Subcutaneous abdominal adipose tissue (tissue), 5 donors: ENCODE measurements at regions not wholly inside any gene's neighbourhood (a gene's known extent, or its start where the extent isn't known, plus 50 kb on each side); places are given as distances from the start of the nearest gene placed in this dataset.
"Not testable (repeated sequence)": the region's sequence is repeated elsewhere in the genome, so short reads cannot be mapped to it uniquely, and the experiment has no call there.

Experiments used
- H3K27ac ChIP-seq: one replicate; pipeline ENCODE4 v1.7.0; 2013; ENCODE audit warnings: low read depth, mild to moderate bottlenecking, inconsistent platforms, low read length, moderate library complexity
- H3K27me3 ChIP-seq, 5 donors: one replicate each; pipeline ENCODE4 v1.7.0; 2013; ENCODE audit warnings: low read length in 5 of 5, inconsistent platforms in 1 of 5; ENCODE audit not compliant: control insufficient read depth in 5 of 5, insufficient read depth in 4 of 5
- H3K36me3 ChIP-seq, 5 donors: one replicate each; pipeline ENCODE4 v1.7.0; 2013; ENCODE audit warnings: low read length in 5 of 5; ENCODE audit not compliant: control insufficient read depth in 5 of 5, insufficient read depth in 5 of 5
- H3K4me1 ChIP-seq, 5 donors: one replicate each; pipeline ENCODE4 v1.7.0; 2013; ENCODE audit warnings: low read length in 5 of 5, mild to moderate bottlenecking in 3 of 5, moderate library complexity in 1 of 5; ENCODE audit not compliant: control insufficient read depth in 5 of 5, insufficient read depth in 5 of 5
- H3K4me3 ChIP-seq, 5 donors: one replicate each; pipeline ENCODE4 v1.7.0; 2013; ENCODE audit warnings: low read length in 5 of 5, low read depth in 1 of 5
- H3K9ac ChIP-seq, 5 donors: one replicate each; pipeline ENCODE4 v1.7.0; 2013; ENCODE audit warnings: low read length in 5 of 5, mild to moderate bottlenecking in 4 of 5, moderate library complexity in 3 of 5
- H3K9me3 ChIP-seq, 5 donors: one replicate each; pipeline ENCODE4 v1.7.0; 2013; ENCODE audit warnings: low read length in 5 of 5; ENCODE audit not compliant: control insufficient read depth in 5 of 5
- donor health status: healthy.
- donor health status: healthy.
- donor health status: healthy.
- donor health status: healthy.
- donor health status: healthy.

DNA sequence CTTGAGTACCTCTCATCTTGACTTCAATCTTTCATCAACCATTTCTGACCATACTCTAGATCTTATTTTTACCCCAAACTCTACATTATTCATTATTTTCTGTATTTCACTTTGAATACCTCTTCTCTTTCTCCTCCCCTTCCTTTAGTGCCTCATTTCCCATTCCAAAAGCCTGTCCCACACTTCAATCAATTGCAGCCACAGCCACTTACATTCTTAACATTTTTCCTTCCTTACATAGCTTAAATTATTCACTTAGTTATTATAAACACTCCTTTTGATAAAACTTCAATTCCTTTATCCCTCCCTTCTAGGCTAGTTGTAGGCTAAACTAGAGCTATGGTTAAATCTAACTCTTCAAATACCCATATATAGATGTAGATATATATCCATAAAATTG lies 344.0 kb downstream of the PRR16 start:
- Histone ChIP-seq H3K4me3 (no peak overlapping the region), H3K4me1 (peaks cover 0 to 5% (median 0%) of the 10 kb centered on the region in 5 donors), H3K27me3 (no peaks in the 10 kb centered on the region), H3K9me3 (no peaks in the 10 kb centered on the region), H3K27ac (no peak overlapping the region), H3K9ac (no peak overlapping the region), H3K36me3 (no peaks in the 10 kb centered on the region)

DNA sequence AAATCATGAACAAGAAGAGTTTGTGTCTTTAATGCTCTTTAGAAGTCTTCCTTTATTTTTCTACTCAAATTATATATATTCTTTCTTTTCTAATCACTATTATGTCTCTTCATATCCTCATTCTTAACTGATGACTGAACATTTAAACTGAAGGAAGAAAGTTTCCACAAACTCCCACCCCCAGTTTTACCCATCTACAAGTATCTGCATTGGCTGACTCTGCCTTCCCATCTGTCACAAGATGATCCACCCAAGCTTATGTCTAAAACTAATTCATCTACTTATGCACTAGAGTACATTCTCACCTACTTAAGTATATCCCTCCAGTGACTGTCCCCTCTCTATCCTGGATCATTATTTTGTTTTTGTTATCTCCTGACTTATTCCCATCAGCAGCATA lies 344.5 kb downstream of the PRR16 start:
- Histone ChIP-seq H3K9ac (no peak overlapping the region), H3K27ac (no peak overlapping the region), H3K9me3 (no peaks in the 10 kb centered on the region), H3K4me3 (no peak overlapping the region), H3K36me3 (no peaks in the 10 kb centered on the region), H3K4me1 (peaks cover 0 to 5% (median 0%) of the 10 kb centered on the region in 5 donors), H3K27me3 (no peaks in the 10 kb centered on the region)

DNA sequence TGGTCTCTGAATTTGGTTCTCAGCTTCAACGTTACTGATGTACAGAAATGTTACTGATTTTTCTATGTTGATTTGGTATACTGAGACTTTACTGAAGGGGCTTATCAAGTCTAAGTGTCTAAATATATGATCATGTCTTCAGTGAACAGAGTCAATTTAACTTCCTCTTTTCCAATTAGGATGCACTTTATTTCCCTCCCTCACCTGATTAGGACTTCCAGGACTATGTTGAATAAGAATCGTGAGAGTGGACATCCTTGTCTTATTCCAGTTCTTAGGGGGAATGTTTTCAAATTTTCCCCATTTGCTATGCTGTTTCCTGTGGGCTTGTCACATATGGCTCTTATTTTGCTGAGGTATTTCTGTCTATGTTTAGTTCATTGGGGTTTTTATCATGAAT lies 349.5 kb downstream of the PRR16 start:
- H3K36me3 ChIP-seq: no peaks in the 10 kb centered on the region
- no peak overlapping the region for H3K9ac ChIP-seq
- H3K4me3 ChIP-seq: no peak overlapping the region
- H3K27me3 ChIP-seq: peaks cover 0 to 4% (median 0%) of the 10 kb centered on the region in 5 donors
- no peaks in the 10 kb centered on the region for H3K4me1 ChIP-seq
- peaks cover 0 to 8% (median 0%) of the 10 kb centered on the region in 5 donors for H3K9me3 ChIP-seq
- H3K27ac ChIP-seq: no peak overlapping the region

DNA sequence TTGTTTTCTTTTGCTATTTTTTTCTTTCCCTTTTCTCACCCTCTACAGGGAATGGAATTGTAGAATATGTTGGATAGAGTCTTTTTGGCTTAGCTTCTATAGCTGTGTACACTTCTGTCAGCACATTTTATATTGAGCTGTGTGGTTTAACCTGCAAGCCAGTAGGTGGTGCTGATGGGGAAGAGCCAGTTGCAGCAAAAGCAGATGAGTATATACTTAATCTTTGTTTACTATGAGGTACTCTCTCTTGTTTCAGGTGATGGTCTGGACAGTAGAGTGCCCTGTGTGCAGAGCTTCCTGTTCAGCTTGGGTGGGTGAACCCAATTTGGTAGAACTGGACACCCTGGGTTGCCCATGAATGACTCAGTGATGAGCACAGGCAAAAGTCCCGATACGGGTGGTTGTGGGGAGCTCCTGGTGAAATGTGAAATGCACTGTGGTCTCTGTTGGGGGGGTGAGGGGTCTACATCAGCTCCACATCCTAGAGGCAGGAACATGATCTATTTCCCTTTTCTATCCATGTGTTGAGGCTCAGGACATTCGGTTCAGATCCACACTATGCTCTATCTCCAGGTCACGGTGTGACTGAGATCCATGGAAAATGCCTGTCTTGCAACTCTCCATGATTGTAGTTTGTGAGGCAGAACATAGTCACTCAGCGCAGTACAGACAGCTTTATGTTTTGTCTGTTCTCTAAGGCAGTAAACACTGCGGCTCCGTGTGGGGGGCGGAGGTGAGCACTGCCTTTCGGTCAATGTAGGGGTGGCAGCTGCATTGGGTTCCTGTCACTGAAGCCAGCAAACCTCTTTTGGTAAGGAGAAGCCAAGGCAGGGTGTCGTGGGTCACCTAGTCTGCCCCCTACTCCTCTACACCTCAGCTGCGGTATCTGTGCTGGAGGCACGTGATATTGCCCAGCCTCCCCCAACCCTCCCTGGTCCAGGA lies 353.2 kb downstream of the PRR16 start:
- Histone ChIP-seq H3K4me3 (no peak overlapping the region), H3K9ac (no peak overlapping the region), H3K36me3 (no peaks in the 10 kb centered on the region), H3K4me1 (no peaks in the 10 kb centered on the region), H3K27me3 (peaks cover 0 to 4% (median 0%) of the 10 kb centered on the region in 5 donors), H3K27ac (no peak overlapping the region), H3K9me3 (peaks cover 0 to 8% (median 0%) of the 10 kb centered on the region in 5 donors)

DNA sequence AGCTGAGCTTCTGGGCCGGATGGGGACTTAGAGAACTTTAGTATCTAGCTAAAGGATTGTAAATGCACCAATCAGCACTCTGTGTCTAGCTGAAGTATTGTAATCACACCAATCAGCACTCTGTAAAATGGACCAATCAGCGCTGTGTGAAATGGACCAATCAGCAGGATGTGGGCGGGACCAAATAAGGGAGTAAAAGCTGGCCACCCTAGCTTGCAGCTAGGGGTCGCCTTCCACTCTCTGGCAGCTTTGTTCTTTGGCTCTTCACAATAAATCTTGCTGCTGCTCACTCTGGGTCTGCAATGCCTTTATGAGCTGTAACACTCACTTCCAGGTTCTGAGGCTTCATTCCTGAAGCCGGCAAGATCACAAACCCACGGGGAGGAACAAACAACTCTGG lies 354.0 kb downstream of the PRR16 start:
- no peaks in the 10 kb centered on the region for H3K36me3 ChIP-seq
- H3K9ac ChIP-seq: no peak overlapping the region
- H3K9me3 ChIP-seq: peaks cover 0 to 8% (median 0%) of the 10 kb centered on the region in 5 donors
- peaks cover 0 to 4% (median 0%) of the 10 kb centered on the region in 5 donors for H3K27me3 ChIP-seq
- no peak overlapping the region for H3K4me3 ChIP-seq
- no peaks in the 10 kb centered on the region for H3K4me1 ChIP-seq
- no peak overlapping the region for H3K27ac ChIP-seq

DNA sequence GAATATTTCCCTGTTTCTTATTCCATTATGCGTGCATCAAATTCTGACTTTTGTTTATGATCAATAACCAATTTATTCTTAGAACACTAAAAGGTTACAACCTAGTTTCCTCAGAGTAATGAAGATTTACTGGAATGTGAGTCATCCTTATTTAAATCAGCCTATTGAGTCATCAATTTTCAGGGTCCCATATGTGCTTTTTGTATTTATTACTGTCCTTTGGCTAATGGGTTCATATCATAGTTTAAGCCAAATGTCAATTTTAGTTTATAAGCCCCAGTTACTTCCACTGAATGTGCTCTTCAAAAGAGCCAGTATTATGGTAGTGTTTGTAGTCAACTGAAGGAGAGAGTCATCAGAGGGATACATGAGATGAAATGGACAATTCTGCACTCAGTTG lies 359.2 kb downstream of the PRR16 start:
- Histone ChIP-seq H3K9ac (no peak overlapping the region), H3K27me3 (no peaks in the 10 kb centered on the region), H3K4me1 (no peaks in the 10 kb centered on the region), H3K4me3 (no peak overlapping the region), H3K9me3 (no peaks in the 10 kb centered on the region), H3K27ac (no peak overlapping the region), H3K36me3 (no peaks in the 10 kb centered on the region)

DNA sequence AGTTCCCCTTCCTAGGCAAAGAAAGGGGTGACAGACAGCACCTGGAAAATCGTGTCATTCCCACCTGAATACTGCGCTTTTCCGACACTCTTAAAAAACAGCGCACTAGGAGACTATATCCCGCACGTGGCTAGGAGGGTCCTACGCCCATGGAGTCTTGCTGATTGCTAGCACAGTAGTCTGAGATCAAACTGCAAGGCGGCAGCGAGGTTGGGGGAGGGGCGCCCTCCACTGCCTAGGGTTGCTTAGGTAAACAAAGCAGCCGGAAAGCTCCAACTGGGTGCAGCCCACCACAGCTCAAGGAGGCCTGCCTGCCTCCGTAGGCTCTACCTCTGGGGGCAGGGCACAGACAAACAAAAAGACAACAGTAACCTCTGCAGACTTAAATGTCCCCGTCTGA lies 367.5 kb downstream of the PRR16 start:
- H3K4me1 ChIP-seq, H3K9me3 ChIP-seq, H3K4me3 ChIP-seq, H3K27me3 ChIP-seq, H3K27ac ChIP-seq, H3K9ac ChIP-seq, H3K36me3 ChIP-seq: not testable (repeated sequence)

DNA sequence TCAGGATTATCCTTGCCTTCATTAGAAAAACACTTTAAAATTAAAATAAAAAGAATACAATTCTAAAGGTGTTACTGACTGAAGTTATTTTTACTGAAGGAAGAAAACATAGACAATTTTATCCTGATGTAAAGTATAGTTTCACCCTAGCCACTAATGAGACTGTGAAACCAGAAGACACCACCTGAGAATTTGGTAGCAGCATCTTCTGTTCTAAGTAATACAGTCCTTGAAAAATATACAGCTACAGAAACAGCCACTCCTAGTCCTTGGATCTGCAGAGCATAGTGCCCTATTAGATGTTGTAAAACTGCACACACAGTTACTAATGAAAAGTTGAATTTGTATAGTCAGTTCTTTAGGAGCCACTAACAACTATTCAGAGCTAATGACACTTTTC lies 377.7 kb downstream of the PRR16 start:
- H3K4me3 ChIP-seq: no peak overlapping the region
- H3K27ac ChIP-seq: no peak overlapping the region
- H3K9me3 ChIP-seq: no peaks in the 10 kb centered on the region
- H3K27me3 ChIP-seq: no peaks in the 10 kb centered on the region
- H3K36me3 ChIP-seq: no peaks in the 10 kb centered on the region
- no peak overlapping the region for H3K9ac ChIP-seq
- H3K4me1 ChIP-seq: no peaks in the 10 kb centered on the region

DNA sequence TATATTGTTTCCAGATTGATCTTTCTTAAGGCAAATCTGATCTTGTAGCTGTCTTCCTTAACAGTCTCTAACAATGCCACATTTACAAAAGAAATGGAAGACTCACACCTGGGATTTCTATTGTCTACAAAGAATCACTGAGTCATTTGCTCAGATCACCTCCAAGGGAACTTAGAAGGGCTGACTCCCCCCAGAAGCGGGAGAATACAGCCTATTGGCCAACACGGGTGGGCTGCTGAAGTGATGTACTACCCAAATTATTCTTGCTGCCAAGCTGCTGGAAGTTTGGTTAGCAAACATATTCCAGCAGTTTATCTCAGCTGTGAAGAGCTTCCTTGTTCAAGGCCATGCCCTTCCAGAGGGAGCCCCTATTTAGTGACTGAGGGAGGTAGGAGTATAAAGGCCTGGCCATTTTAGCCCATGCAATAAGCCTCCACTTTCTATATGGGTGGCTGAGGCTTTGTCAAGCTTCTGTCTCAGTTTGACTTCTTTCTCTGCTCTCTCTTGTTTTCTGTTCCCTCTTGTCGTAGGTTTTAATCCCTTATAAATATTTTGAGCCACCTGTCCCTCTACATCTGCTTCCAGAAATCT lies 379.4 kb downstream of the PRR16 start:
- Histone ChIP-seq H3K9me3 (no peaks in the 10 kb centered on the region), H3K9ac (no peak overlapping the region), H3K36me3 (no peaks in the 10 kb centered on the region), H3K27ac (no peak overlapping the region), H3K27me3 (no peaks in the 10 kb centered on the region), H3K4me3 (no peak overlapping the region), H3K4me1 (no peaks in the 10 kb centered on the region)

DNA sequence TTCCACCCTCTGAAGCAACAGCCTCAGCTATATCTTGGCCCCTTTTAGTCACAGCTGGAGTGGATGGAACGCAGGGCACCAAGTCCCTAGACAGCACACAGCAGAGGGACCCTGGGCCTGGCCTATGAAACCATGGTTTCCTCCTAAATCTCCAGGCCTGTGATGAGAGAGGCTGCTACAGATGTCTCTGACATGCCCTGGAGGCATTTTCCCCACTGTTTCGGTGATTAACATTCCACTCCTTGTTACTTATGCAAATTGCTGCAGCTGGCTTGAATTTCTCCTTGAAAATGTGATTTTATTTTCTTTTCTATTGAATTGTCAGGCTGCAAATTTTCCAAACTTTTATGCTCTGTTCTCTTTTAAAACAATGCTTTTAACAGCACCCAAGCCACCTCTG lies 384.8 kb downstream of the PRR16 start:
- Histone ChIP-seq H3K4me1 (no peaks in the 10 kb centered on the region), H3K27ac (no peak overlapping the region), H3K9ac (no peak overlapping the region), H3K9me3 (peaks cover 0 to 2% (median 0%) of the 10 kb centered on the region in 5 donors), H3K36me3 (no peaks in the 10 kb centered on the region), H3K4me3 (no peak overlapping the region), H3K27me3 (no peaks in the 10 kb centered on the region)
